Gastrocnemius medialis (tissue), 4 donors: ENCODE measurements at regions not wholly inside any gene's neighbourhood (a gene's known extent, or its start where the extent isn't known, plus 50 kb on each side); places are given as distances from the start of the nearest gene placed in this dataset.

Experiments
- ATAC-seq, 2 donors: fragments of 150-250 bp; one replicate each; pipeline ENCODE4 v1.9.1; 2016
- DNase-seq, 2 donors: peaks; one replicate each; pipeline ENCODE4 v3.0.0-alpha.2; 2019
- H3K27ac ChIP-seq, 4 donors: fragments of 200-600 bp; sonication (generic); 1 replicate in 1 of 4; 2 replicates in 3 of 4; pipeline ENCODE4 v1.5.1; 2016 to 2018; ENCODE audit warnings: mild to moderate bottlenecking in 2 of 4, moderate library complexity in 1 of 4
- H3K27me3 ChIP-seq, 3 donors: fragments of 200-600 bp; sonication (generic) in 2 of 3; 1 replicate in 1 of 3; 2 replicates in 2 of 3; pipeline versions ENCODE4 v1.5.1 to v1.6.0; 2016 to 2019; ENCODE audit warnings: mild to moderate bottlenecking in 1 of 3, moderate library complexity in 1 of 3
- H3K36me3 ChIP-seq, 2 donors: fragments of 200-600 bp; sonication (generic) in 1 of 2; one replicate each; pipeline ENCODE4 v1.5.1; 2017 to 2018
- H3K4me1 ChIP-seq, 2 donors: fragments of 200-600 bp; sonication (generic) in 1 of 2; one replicate each; pipeline ENCODE4 v1.5.1; 2016 to 2017; ENCODE audit warnings: mild to moderate bottlenecking in 2 of 2
- H3K4me3 ChIP-seq, 4 donors: fragments of 200-600 bp; sonication (generic) in 3 of 4; 1 replicate in 1 of 4; 2 replicates in 3 of 4; pipeline ENCODE4 v1.5.1; 2016 to 2019; ENCODE audit warnings: mild to moderate bottlenecking in 2 of 4
- H3K9me3 ChIP-seq, 3 donors: fragments of 200-600 bp; sonication (generic) in 2 of 3; 1 replicate in 1 of 3; 2 replicates in 2 of 3; pipeline ENCODE4 v1.5.1; 2016 to 2019
- POLR2A ChIP-seq, 2 donors: fragments of 450-650 bp; IDR thresholded peaks; one replicate each; pipeline ENCODE4 v1.6.1; 2017; ENCODE audit warnings: antibody characterized with exemption in 2 of 2, mild to moderate bottlenecking in 2 of 2, moderate library complexity in 2 of 2
- in situ Hi-C, 4 donors: fragments of 200-750 bp; cut with MboI; loops; one replicate each; pipeline versions ENCODE4 v1.15.0 to v1.8.0; 2017; ENCODE audit warnings: low sequenced_read_pairs in 4 of 4
- intact Hi-C: fragments of 100-400 bp; cut with DNase I; formaldehyde crosslinking; loops from one replicate; pipeline ENCODE4 v1.15.1; 2023; ENCODE audit warnings: low total_unique reads
- TF ChIP-seq, protein P1 (sequence below), 5 experiments: fragments of 450-650 bp in 3 of 5; fragments of 200-600 bp in 2 of 5; sonication (generic) in 2 of 5; IDR thresholded peaks in 4 of 5; conservative IDR thresholded peaks in 1 of 5; 1 replicate in 4 of 5; 2 replicates in 1 of 5; pipeline ENCODE4 v1.5.1; 2016 to 2019; ENCODE audit warnings: antibody characterized with exemption in 5 of 5, mild to moderate bottlenecking in 3 of 5, moderate library complexity in 3 of 5

DNA sequence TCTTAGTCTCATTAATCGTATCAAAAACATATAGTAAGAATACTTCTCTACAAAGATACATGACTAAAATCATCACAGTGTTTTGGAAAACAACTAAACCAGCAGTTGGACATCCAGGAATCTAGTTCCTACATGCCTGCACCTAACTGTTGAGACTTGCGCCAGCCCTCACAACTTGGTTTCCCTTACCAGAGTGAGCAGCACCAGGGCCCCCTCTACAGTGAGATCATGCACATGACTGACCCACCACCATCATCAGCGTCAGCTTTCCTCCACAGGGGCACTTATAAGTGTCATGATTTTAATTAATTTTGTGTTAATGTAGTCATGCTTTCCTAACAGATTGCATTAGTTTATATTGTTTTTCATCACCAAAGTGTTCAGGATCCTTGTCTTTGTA, 1322.0 kb downstream of the EFNB2 start:
- H3K4me3 ChIP-seq = no peak overlapping the region
- no peaks in the 10 kb centered on the region for H3K27me3 ChIP-seq
- TF ChIP-seq, protein P1, sequence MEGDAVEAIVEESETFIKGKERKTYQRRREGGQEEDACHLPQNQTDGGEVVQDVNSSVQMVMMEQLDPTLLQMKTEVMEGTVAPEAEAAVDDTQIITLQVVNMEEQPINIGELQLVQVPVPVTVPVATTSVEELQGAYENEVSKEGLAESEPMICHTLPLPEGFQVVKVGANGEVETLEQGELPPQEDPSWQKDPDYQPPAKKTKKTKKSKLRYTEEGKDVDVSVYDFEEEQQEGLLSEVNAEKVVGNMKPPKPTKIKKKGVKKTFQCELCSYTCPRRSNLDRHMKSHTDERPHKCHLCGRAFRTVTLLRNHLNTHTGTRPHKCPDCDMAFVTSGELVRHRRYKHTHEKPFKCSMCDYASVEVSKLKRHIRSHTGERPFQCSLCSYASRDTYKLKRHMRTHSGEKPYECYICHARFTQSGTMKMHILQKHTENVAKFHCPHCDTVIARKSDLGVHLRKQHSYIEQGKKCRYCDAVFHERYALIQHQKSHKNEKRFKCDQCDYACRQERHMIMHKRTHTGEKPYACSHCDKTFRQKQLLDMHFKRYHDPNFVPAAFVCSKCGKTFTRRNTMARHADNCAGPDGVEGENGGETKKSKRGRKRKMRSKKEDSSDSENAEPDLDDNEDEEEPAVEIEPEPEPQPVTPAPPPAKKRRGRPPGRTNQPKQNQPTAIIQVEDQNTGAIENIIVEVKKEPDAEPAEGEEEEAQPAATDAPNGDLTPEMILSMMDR (IDR thresholded peaks at IDR 0.05 in 4 of 5, conservative IDR thresholded peaks at IDR 0.05 in 1 of 5) = no peak
- no peak for TF ChIP-seq POLR2A (IDR thresholded peaks at IDR 0.05)
- H3K36me3 ChIP-seq = no peaks in the 10 kb centered on the region
- no peak for DNase-seq
- intact Hi-C loops (no loop called here), in situ Hi-C loops (no loop called here)
- no peak for ATAC-seq
- no peaks in the 10 kb centered on the region for H3K9me3 ChIP-seq
- no peak overlapping the region for H3K27ac ChIP-seq
- no peaks in the 10 kb centered on the region for H3K4me1 ChIP-seq

DNA sequence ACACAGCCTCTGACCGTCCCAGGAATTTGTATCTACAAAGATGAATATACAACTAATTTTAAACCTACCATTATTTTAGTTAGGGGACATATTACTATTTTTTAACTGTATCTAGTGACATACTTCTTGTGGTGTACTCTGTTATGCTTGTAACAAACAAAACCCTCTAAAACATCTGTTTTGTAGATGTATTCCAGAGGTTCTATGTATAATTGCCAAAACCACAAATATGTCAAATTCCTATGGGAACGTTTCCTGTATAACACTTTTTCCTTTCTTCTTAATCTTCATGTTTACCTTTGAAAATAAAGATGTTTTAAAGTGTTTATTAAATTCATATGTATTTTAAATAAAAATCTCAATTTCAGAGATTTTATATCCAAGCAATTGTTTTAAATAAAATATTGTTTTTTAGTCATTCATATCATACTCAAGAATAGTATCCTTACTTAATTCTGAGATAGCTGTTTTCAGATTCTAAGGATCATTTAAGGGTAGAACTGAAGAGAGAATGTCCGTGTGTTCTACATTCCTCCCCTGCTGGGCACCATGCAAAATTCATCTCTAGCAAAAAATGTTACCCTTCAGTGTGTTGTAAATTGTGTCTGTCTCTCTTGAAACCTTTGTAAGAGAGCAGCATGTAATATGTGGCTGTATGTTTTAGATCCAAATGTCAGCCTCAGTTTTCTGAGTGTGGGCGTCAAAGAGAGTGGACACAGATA, 1327.7 kb downstream of the EFNB2 start:
- in situ Hi-C loops = no loop called here
- Histone ChIP-seq H3K4me3 (no peak overlapping the region), H3K4me1 (no peaks in the 10 kb centered on the region), H3K9me3 (no peaks in the 10 kb centered on the region), H3K27me3 (no peaks in the 10 kb centered on the region), H3K36me3 (no peaks in the 10 kb centered on the region), H3K27ac (no peak overlapping the region)
- TF ChIP-seq, protein P1 (IDR thresholded peaks at IDR 0.05 in 4 of 5, conservative IDR thresholded peaks at IDR 0.05 in 1 of 5) = no peak
- TF ChIP-seq POLR2A (IDR thresholded peaks at IDR 0.05) = no peak
- no peak for DNase-seq
- no peak for ATAC-seq
- intact Hi-C loops = no loop called here

DNA sequence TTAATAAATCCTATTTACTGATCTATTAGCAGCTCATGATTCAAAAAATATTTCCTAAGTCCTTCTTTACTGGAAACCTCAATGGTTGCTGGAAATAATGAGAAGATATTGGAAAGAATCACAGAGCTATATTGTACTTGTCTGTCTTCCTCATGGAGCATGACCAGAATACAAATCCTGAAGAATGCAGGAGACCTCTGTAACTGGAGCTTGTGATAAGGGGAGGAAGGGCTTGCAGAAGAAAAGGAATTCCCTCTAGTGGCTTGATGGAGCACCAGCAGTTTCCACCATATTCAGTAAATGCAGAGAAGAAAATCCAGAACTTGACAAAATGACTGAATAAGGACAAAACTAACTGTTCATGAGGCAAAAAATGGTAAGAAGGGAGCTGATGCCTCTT, 1333.1 kb downstream of the EFNB2 start:
- no peaks in the 10 kb centered on the region for H3K27me3 ChIP-seq
- no peaks in the 10 kb centered on the region for H3K4me1 ChIP-seq
- TF ChIP-seq, protein P1 (IDR thresholded peaks at IDR 0.05 in 4 of 5, conservative IDR thresholded peaks at IDR 0.05 in 1 of 5) = no peak
- TF ChIP-seq POLR2A (IDR thresholded peaks at IDR 0.05) = no peak
- DNase-seq (no peak), ATAC-seq (no peak)
- intact Hi-C loops (no loop called here), in situ Hi-C loops (no loop called here)
- no peaks in the 10 kb centered on the region for H3K9me3 ChIP-seq
- no peak overlapping the region for H3K27ac ChIP-seq
- H3K36me3 ChIP-seq = no peaks in the 10 kb centered on the region
- no peak overlapping the region for H3K4me3 ChIP-seq

DNA sequence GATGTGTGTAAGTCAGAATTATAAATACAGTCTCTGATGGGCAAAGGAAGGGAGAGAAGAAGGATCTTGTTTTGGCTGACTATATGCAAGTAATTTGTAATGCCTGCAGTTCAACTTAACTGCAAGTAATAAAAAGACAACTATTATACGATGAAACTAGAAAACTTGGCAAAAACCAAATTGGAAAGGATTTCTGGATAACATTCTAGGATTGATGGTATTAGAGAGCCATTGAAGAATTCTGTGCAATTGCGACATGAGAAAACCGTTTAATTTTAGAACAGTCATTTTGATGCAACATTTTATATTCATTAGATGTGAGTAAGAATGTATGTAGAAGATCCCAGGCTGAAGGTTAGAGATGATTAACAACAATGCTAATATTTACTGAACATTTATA, 1334.1 kb downstream of the EFNB2 start:
- no peaks in the 10 kb centered on the region for H3K9me3 ChIP-seq
- DNase-seq (no peak), ATAC-seq (no peak)
- no peak overlapping the region for H3K27ac ChIP-seq
- H3K4me1 ChIP-seq = no peaks in the 10 kb centered on the region
- in situ Hi-C loops = no loop called here
- H3K4me3 ChIP-seq = no peak overlapping the region
- H3K27me3 ChIP-seq = no peaks in the 10 kb centered on the region
- no peaks in the 10 kb centered on the region for H3K36me3 ChIP-seq
- no peak for TF ChIP-seq POLR2A (IDR thresholded peaks at IDR 0.05)
- TF ChIP-seq, protein P1 (IDR thresholded peaks at IDR 0.05 in 4 of 5, conservative IDR thresholded peaks at IDR 0.05 in 1 of 5) = no peak
- intact Hi-C loops = no loop called here

DNA sequence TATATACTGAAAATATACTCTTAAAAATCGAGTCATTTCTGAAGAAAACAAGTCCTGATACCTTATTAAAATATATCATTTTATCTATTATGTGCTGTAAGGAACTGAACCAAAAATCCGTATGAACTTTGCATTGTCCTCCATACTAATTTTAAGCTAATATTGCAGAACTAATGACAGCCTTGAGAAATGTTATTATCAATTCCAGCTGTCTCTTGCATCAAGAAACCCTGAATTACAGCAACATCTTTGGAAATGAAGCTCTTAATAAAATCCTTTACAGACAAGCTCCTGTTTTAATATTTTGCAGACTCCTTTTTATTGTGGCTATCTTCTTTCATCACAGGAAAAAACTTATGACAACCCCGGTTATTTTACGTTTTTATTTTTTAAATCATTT, 1335.3 kb downstream of the EFNB2 start:
- TF ChIP-seq, protein P1 (IDR thresholded peaks at IDR 0.05 in 4 of 5, conservative IDR thresholded peaks at IDR 0.05 in 1 of 5) = no peak
- no peak overlapping the region for H3K27ac ChIP-seq
- DNase-seq (no peak), ATAC-seq (no peak)
- H3K27me3 ChIP-seq = no peaks in the 10 kb centered on the region
- H3K4me1 ChIP-seq = no peaks in the 10 kb centered on the region
- in situ Hi-C loops = no loop called here
- intact Hi-C loops = no loop called here
- H3K9me3 ChIP-seq = no peaks in the 10 kb centered on the region
- no peaks in the 10 kb centered on the region for H3K36me3 ChIP-seq
- no peak overlapping the region for H3K4me3 ChIP-seq
